OCI-LY1 (cell line): ENCODE measurements at regions not wholly inside any gene's neighbourhood (a gene's known extent, or its start where the extent isn't known, plus 50 kb on each side); places are given as distances from the start of the nearest gene placed in this dataset.

Source experiments
- H2AFZ ChIP-seq: fragments of 200-600 bp; sonication (generic), shearing (Covaris generic); 2 replicates; pipeline ENCODE4 v1.6.0; 2014; ENCODE audit warnings: antibody characterized with exemption, mild to moderate bottlenecking, low read length
- H3F3A ChIP-seq: fragments of 200-600 bp; sonication (generic), shearing (Covaris generic); 2 replicates; pipeline ENCODE4 v1.6.0; 2014; ENCODE audit warnings: mild to moderate bottlenecking, antibody characterized with exemption, low read length, moderate library complexity; ENCODE audit not compliant: insufficient read depth
- H3K27ac ChIP-seq: fragments of 200-600 bp; sonication (generic); 2 replicates; pipeline ENCODE4 v1.5.1; 2014; ENCODE audit warnings: low read length, mixed run types, mild to moderate bottlenecking, low read depth; ENCODE audit not compliant: poor library complexity, severe bottlenecking
- H3K27me3 ChIP-seq: fragments of 200-600 bp; sonication (generic); 2 replicates; pipeline ENCODE4 v1.6.0; 2014; ENCODE audit warnings: antibody characterized with exemption, mild to moderate bottlenecking, low read length, moderate library complexity; ENCODE audit not compliant: insufficient read depth
- H3K36me3 ChIP-seq: fragments of 200-600 bp; sonication (generic); 2 replicates; pipeline ENCODE4 v1.6.1; 2014; ENCODE audit warnings: mild to moderate bottlenecking, antibody characterized with exemption, low read length, moderate library complexity, mixed read lengths; ENCODE audit not compliant: insufficient read depth
- H3K4me1 ChIP-seq: fragments of 200-600 bp; sonication (generic); 2 replicates; pipeline ENCODE4 v1.5.1; 2014; ENCODE audit warnings: mild to moderate bottlenecking, low read length, moderate library complexity; ENCODE audit not compliant: insufficient read depth, severe bottlenecking
- H3K4me2 ChIP-seq: fragments of 200-600 bp; sonication (generic), shearing (Covaris generic); 2 replicates; pipeline ENCODE4 v1.6.1; 2014; ENCODE audit warnings: low read length
- H3K4me3 ChIP-seq: fragments of 200-600 bp; sonication (generic); 2 replicates; pipeline ENCODE4 v1.5.1; 2014; ENCODE audit warnings: low read length, low read depth, mild to moderate bottlenecking, mixed read lengths; ENCODE audit not compliant: poor library complexity, severe bottlenecking
- H3K79me2 ChIP-seq: fragments of 200-600 bp; shearing (Covaris generic); 2 replicates; pipeline ENCODE4 v1.6.1; 2016; ENCODE audit warnings: mixed run types, low read length, mixed read lengths; ENCODE audit not compliant: insufficient read depth
- H3K9ac ChIP-seq: fragments of 200-600 bp; sonication (generic), shearing (Covaris generic); 2 replicates; pipeline ENCODE4 v1.6.1; 2014; ENCODE audit warnings: mild to moderate bottlenecking, low read length, mixed read lengths
- H3K9me2 ChIP-seq: fragments of 200-600 bp; sonication (generic), shearing (Covaris generic); 2 replicates; pipeline ENCODE4 v1.6.1; 2014; ENCODE audit warnings: low read depth, mild to moderate bottlenecking, low read length, mixed read lengths
- H3K9me3 ChIP-seq: fragments of 200-600 bp; shearing (Covaris generic); 2 replicates; pipeline ENCODE4 v1.6.1; 2014; ENCODE audit warnings: low read length, mixed read lengths
- H4K20me1 ChIP-seq: fragments of 200-600 bp; sonication (generic), shearing (Covaris generic); 2 replicates; pipeline ENCODE4 v1.6.0; 2016; ENCODE audit warnings: mild to moderate bottlenecking, low read length; ENCODE audit not compliant: insufficient read depth
- CTCF ChIP-seq: fragments of 200-600 bp; sonication (generic), shearing (Covaris generic); IDR thresholded peaks from 2 replicates; pipeline ENCODE4 v1.5.1; 2017; ENCODE audit warnings: mild to moderate bottlenecking, antibody characterized with exemption, low read length, moderate library complexity, mixed read lengths
- EZH2 ChIP-seq: fragments of 200-600 bp; sonication (generic), shearing (Covaris generic); IDR thresholded peaks from 2 replicates; pipeline ENCODE4 v1.8.0; 2017; ENCODE audit warnings: borderline replicate concordance, mixed run types, mild to moderate bottlenecking, antibody characterized with exemption, low read length, moderate library complexity, mixed read lengths

- Histone ChIP-seq H3F3A (no peaks in the 10 kb centered on the region), H3K9ac (no peak overlapping the region), H3K27ac (no peak overlapping the region), H4K20me1 (no peaks in the 10 kb centered on the region), H3K4me1 (no peaks in the 10 kb centered on the region), H3K4me3 (no peak overlapping the region), H3K79me2 (no peaks in the 10 kb centered on the region), H2AFZ (no peak overlapping the region), H3K9me3 (no peaks in the 10 kb centered on the region), H3K4me2 (no peak overlapping the region), H3K27me3 (no peaks in the 10 kb centered on the region), H3K9me2 (no peaks in the 10 kb centered on the region), H3K36me3 (no peaks in the 10 kb centered on the region)
- TF ChIP-seq EZH2 (no peak), CTCF (no peak)
Observed at GRCh38 chr7:26593393-26593792, 271.0 kb downstream of the SKAP2 start.

GRCh38 chr7:26593896-26594295 lies 270.5 kb downstream of the SKAP2 start:
- no peaks in the 10 kb centered on the region for H3F3A ChIP-seq
- TF ChIP-seq EZH2, result no peak
- no peak for TF ChIP-seq CTCF

DNA sequence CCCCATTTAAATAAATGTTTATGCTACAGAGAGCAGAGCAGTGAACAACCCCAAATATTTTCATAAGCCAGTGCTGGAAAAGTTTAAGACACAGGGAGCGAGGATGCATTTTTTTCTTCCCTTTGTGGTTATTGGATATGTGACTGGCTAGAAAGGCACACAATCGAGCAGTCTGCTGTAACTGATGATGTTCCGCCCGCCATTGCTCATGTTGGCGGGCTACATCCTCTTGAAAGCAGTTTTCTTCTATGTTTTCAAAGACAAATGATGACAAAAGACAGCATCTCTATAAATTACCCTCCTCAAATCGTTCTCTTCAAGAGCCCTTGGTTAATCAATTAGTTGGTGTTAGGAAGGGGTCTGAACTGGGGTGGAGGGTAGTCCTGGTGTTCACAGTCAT lies 269.8 kb downstream of the SKAP2 start:
- H3K36me3 ChIP-seq, result no peaks in the 10 kb centered on the region
- no peak overlapping the region for H3K27ac ChIP-seq
- TF ChIP-seq CTCF (no peak), EZH2 (no peak)
- H2AFZ ChIP-seq, result no peak overlapping the region
- H3K27me3 ChIP-seq, result no peaks in the 10 kb centered on the region
- no peaks in the 10 kb centered on the region for H3K79me2 ChIP-seq
- no peaks in the 10 kb centered on the region for H3K4me1 ChIP-seq
- H3K9me3 ChIP-seq, result no peaks in the 10 kb centered on the region
- no peak overlapping the region for H3K9ac ChIP-seq
- H3K9me2 ChIP-seq, result no peaks in the 10 kb centered on the region
- H3F3A ChIP-seq, result no peaks in the 10 kb centered on the region
- no peaks in the 10 kb centered on the region for H4K20me1 ChIP-seq
- H3K4me2 ChIP-seq, result no peak overlapping the region
- H3K4me3 ChIP-seq, result no peak overlapping the region

More at GRCh38 chr7:26593896-26594295, 270.5 kb downstream of the SKAP2 start:
- no peak overlapping the region for H3K4me3 ChIP-seq
- H4K20me1 ChIP-seq, result no peaks in the 10 kb centered on the region
- no peaks in the 10 kb centered on the region for H3K36me3 ChIP-seq
- H3K27me3 ChIP-seq, result no peaks in the 10 kb centered on the region
- no peaks in the 10 kb centered on the region for H3K9me2 ChIP-seq
- H3K9ac ChIP-seq, result no peak overlapping the region
- H3K4me1 ChIP-seq, result no peaks in the 10 kb centered on the region
- no peak overlapping the region for H2AFZ ChIP-seq
- H3K9me3 ChIP-seq, result no peaks in the 10 kb centered on the region
- H3K79me2 ChIP-seq, result no peaks in the 10 kb centered on the region
- no peak overlapping the region for H3K27ac ChIP-seq
- H3K4me2 ChIP-seq, result no peak overlapping the region
